NCI-H2081 (cell line): ENCODE measurements at regions not wholly inside any gene's neighbourhood (a gene's known extent, or its start where the extent isn't known, plus 50 kb on each side); places are given as distances from the start of the nearest gene placed in this dataset.

Source experiments
- DNase-seq, 2 experiments: peaks; one replicate each; lab custom pipeline; 2025; lab: John Stamatoyannopoulos, UW

- DNase-seq: no peak
Measured at GRCh38 chr1:232555494-232556210, 74.3 kb downstream of the SIPA1L2 start.

GRCh38 chr1:232554409-232554808 lies 75.5 kb downstream of the SIPA1L2 start:
- no peak for DNase-seq

- DNase-seq: no peak
Measured at GRCh38 chr1:232553809-232554208, 76.1 kb downstream of the SIPA1L2 start.

- DNase-seq: no peak
Measured at GRCh38 chr1:232553050-232553754, 76.7 kb downstream of the SIPA1L2 start.

DNA sequence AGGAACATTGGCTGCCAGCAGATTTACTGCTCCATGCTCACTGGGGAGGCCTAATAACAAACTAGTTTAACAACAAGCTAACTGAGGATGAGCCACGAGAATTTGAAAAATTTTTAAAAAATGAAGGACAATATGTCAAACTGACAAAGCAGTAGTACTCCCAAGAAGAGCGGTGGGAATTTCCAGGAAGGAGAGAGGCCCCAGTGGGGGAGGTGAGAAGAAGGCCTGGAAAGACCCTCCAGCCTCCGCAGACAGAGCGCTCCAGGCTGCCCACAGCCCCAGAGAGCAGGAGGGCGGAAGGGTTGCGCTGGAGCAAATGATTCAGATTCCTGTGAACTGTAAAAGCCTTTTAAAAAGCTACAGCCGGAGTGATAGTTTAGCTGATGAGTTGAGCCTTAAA lies 78.5 kb downstream of the SIPA1L2 start:
- DNase-seq: no peak

DNA sequence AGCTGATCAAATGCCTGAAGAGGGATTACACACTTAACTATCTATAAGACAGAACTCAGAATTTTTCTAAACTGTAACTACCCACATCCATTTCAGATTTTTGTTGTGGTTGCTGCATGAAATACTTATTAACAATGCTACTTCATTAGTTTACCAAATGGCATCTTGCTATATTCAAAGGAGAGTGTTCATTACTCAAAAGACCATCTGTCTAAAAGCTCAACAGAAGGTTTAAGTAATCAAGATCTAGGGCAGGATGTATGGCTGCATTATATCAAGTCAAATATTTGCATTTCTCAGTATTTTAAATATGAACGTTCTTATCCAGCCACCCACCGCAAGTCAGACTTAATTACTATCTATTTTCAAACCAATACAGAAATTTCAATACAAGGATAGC lies 79.9 kb downstream of the SIPA1L2 start:
- no peak for DNase-seq

DNA sequence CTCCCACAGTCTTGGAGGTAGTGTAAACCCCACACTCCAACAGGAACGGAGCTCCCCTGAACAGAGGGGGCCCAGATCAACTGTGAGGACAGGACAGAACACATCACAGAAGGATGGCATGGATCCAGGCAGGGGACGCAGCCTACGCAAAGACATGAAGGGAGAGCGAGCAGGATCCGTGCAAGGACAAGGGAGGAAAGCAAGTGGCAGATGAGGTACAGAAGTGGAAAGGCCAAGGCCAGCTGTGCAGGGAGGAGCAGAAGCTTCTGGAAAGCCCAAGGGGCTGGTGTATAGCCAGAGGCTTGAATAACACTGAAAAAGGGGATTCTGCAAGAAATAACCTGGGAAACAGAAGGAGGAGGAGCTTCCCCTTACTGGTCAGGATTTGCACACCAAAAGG lies 81.2 kb downstream of the SIPA1L2 start:
- no peak for DNase-seq

DNA sequence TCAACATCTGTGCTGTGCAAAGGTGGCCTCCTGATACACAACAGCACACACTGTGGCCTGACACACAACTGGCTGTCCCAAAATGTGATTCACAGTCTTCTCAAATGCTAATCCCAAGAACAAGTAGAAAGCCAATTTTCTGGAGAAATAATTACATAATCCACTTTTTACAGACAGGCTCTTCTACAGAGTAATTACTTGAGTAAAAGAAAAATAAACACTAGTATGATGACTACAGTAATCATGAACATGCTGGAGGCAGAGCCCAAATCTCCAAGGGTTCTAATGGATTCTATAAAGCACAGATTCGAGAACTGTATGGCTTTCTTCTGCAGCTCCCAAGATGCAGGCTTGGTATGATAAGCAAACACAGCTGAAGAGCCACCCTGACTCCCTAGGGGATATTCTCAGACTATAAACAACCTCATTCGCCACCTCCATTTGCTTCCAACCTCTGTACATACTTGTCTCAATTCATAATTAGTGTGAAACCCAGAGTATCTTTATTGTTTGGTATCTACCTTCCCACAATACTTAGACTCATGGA lies 81.9 kb downstream of the SIPA1L2 start:
- DNase-seq: no peak

DNA sequence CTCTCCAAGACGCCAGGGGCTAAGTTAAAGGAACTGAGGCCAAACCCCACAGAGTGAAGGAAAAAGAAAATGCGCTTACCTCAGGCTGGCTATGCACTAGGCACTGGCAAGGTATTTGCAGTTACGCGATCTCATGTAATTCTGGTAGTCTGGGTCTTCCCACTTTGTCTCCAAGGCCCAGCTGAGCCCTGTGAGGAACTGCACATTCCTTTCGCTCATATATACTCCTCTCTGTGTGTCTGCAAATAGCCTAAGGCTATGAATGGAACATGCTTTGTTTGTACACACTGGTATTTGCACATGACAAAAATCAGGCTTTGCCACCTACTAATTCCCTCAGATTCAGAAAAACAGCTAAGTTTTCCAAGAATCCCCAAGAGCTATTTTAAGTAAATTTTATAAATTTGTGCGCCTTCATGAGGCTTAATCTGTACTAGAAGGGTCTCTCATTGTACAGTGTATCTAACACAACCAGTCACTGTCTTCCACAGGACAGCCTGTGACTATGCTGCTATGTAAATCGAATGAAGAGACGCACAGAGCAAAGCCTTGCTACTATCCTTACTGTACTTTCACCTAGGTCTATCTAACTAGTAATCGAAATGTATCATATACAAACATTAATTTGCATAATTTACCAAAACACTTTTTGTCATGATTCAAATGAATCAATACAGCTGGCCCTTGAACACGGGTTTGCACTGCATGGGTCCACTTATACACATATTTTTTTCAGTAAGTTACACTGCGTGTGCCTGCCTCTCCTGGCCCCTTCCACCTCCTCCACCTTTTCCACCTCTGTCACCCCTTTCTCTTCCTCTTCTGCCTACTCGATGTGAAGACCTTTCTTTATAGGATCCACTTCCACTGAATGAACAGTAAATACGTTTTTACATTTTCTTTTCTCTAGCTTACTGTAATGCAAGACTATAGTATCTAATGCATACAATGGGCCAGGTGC lies 87.0 kb downstream of the SIPA1L2 start:
- DNase-seq: peak; percentile 23 to 42

DNA sequence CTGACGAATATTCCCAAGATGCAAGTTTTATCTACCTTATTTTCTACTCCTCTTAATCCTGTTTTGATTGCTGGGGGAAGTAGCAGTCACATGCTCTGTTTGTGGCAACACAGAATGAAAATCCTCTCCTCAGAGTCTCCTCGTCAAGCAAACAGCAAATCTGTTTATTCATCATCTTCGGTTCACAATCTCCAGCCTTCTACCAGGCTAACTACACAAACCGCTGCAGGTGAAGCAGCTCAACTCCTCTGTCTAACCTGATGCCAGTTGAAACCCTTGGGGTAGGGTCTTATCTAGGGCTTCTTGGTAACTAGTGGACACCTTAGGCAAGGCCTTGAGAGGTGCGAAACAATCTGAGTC lies 91.0 kb downstream of the SIPA1L2 start:
- no peak for DNase-seq

- DNase-seq: no peak
Measured at GRCh38 chr1:232538224-232538942, 91.5 kb downstream of the SIPA1L2 start.

- no peak for DNase-seq
Measured at GRCh38 chr1:232534552-232535517, 95.1 kb downstream of the SIPA1L2 start.

DNA sequence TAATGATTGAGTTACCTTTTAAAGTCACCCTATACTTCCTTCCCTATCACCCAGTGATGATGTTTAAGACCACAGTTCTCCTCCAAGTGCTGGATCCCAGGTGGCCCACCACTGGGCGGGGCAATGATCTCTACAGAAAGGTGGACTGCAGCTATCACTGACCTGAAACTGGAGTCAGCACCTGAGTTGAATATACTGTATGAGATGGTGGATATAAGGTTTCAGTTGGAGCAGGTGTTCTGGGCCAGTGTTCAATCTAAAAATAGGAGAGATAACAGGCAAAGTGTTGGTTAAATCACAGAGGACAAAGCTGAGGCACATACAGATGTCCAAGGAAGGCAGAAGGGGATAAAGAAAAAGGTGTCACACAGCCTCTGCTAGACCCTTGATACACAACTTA lies 96.6 kb downstream of the SIPA1L2 start:
- DNase-seq: no peak

GRCh38 chr1:232532901-232533300 lies 97.0 kb downstream of the SIPA1L2 start:
- no peak for DNase-seq

GRCh38 chr1:232531291-232531690 lies 98.6 kb downstream of the SIPA1L2 start:
- DNase-seq: no peak

DNA sequence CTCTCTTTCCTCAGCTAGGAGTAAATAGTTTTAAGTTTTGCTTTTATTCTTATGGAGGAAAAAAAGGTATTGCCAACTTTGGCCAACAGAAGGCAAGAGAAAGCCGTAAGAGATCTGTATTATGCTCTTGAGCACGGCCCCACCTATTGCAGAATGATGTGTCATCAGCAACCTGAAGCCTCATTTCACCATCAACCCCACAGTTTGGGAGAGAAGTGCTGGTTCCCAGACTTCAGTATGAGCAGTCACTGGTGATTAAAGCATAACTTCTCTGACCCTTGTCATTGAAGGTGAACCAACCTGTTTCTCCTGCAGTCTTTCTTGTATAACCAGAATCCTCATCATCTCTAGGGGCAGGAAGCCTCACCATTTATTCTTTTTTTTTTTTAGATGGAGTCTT lies 100.2 kb downstream of the SIPA1L2 start:
- DNase-seq: no peak

DNA sequence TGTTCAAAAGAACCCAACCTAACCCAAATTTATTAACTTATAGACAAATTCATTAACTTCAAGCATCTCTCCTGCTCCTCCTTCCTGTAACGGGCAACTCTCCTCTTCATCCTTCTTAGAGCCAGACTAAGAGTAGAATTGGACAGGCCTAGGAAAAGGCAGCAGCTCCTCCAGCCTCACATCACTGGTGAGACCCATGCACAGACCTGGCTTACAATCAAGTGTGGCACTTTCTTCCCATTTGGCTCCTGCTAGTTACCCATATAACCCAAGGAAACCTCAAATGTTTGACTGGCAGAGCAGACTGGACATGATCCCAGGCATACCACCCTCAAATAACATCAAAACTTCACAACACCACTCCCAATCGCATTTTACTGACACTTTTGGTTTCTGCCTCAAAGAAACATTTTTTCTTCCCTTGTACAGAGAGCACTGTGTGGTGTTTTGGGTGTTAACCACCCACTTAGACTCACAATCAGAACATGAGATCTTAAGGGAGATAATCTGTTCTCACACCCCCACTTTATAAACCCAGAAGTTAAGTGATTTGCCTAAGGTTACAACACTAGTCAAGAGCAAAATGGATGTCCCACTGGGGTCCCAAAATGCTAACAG lies 101.4 kb downstream of the SIPA1L2 start:
- DNase-seq: no peak

DNA sequence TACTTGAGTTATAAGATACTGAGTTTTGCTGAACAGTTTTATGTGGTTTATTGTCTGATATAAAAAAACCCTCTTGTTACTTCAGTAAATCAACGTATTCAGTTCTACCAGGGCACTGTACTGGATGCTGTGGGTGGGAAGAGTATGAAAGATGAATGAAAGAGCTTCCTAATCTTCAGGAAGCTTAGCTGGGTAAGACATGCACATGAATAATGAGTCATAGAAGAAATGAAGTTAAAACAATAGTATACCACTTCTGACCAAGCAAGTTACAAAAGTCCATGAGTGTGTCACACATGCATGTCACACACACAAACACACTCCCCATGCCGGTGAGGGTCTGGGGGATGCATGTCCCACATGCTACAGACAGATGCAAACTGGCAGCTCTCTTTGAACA lies 105.9 kb downstream of the SIPA1L2 start:
- no peak for DNase-seq

- no peak for DNase-seq
Measured at GRCh38 chr1:232522189-232522588, 107.7 kb downstream of the SIPA1L2 start.

- no peak for DNase-seq
Measured at GRCh38 chr1:232521660-232522059, 108.3 kb downstream of the SIPA1L2 start.
